ENCODE measurements at regions not wholly inside any gene's neighbourhood (a gene's known extent, or its start where the extent isn't known, plus 50 kb on each side); places are given as distances from the start of the nearest gene placed in this dataset.

DNA sequence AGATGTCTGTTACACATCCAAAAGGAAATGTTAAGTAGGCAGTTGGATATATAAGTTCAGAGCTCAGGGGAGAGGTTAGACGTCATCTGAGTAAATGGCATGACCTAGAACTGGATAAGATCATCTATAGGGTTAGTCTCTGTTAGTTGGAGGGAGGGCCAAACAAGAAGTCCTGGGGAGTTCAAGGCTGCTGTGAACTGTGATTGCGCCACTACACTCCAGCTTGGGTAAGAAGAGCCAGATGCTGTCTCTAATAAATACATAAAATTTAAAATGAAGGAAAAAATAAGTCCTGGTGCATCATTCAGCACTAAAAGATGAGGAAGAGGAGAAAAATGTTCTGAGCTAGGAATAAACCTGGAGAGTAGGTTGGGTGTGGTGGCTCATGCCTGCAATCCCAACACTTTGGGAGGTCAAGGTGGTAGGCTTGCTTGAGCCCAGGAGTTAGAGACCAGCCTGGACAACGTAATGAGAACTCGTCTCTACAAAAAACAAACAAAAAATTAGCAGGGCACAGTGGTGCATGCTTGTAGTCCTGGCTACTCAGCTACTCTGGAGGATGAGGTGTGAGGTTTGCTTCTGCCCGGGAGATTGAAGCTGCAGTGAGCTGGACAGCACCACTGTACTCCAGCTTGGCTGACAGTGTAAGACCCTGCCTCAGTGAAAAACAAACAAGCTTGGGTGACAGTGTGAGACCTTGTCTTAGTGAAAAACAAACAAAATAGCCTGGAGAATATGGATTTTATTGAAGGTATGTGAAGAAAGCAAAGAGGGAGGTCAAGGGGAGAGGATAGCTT lies 123.6 kb downstream of the ACTBL2 start:
- TF ChIP-seq CTCF (conservative IDR thresholded peaks at IDR 0.05; ENCODE audit: low read length): no peak
- no peak for TF ChIP-seq EZH2phosphoT487 (IDR thresholded peaks at IDR 0.05; ENCODE audit: borderline replicate concordance, low read depth, low read length)
